BE2C (cell line): ENCODE measurements at regions not wholly inside any gene's neighbourhood (a gene's known extent, or its start where the extent isn't known, plus 50 kb on each side); places are given as distances from the start of the nearest gene placed in this dataset.

Source experiments
- DNase-seq: peaks from one replicate; pipeline ENCODE4 v3.0.0-alpha.2; 2020
- H3K27me3 ChIP-seq: fragments of 250-450 bp; sonication (Bioruptor Pico); 2 replicates; pipeline ENCODE4 v1.5.1; 2020; ENCODE audit warnings: mild to moderate bottlenecking
- H3K36me3 ChIP-seq: fragments of 250-450 bp; sonication (Bioruptor Pico); 2 replicates; pipeline ENCODE4 v1.5.1; 2020; ENCODE audit warnings: mild to moderate bottlenecking
- H3K4me1 ChIP-seq: fragments of 250-450 bp; sonication (Bioruptor Pico); 2 replicates; pipeline ENCODE4 v1.5.1; 2020
- H3K4me3 ChIP-seq: 2 replicates; pipeline ENCODE4 v1.5.1; 2011; ENCODE audit warnings: low read depth, low read length
- H3K9me3 ChIP-seq: fragments of 250-450 bp; sonication (Bioruptor Pico); 2 replicates; pipeline ENCODE4 v1.5.1; 2020
- TF ChIP-seq, protein P1 (sequence below): IDR thresholded peaks from 2 replicates; pipeline ENCODE4 v1.5.1; 2012; ENCODE audit warnings: mild to moderate bottlenecking, low read depth, low read length

GRCh38 chr6:11899645-11900044 lies 112.5 kb upstream of the HIVEP1 start:
- Histone ChIP-seq H3K4me1 (no peaks in the 10 kb centered on the region), H3K36me3 (no peaks in the 10 kb centered on the region), H3K4me3 (no peak overlapping the region), H3K27me3 (no peaks in the 10 kb centered on the region), H3K9me3 (no peaks in the 10 kb centered on the region)
- TF ChIP-seq, protein P1, sequence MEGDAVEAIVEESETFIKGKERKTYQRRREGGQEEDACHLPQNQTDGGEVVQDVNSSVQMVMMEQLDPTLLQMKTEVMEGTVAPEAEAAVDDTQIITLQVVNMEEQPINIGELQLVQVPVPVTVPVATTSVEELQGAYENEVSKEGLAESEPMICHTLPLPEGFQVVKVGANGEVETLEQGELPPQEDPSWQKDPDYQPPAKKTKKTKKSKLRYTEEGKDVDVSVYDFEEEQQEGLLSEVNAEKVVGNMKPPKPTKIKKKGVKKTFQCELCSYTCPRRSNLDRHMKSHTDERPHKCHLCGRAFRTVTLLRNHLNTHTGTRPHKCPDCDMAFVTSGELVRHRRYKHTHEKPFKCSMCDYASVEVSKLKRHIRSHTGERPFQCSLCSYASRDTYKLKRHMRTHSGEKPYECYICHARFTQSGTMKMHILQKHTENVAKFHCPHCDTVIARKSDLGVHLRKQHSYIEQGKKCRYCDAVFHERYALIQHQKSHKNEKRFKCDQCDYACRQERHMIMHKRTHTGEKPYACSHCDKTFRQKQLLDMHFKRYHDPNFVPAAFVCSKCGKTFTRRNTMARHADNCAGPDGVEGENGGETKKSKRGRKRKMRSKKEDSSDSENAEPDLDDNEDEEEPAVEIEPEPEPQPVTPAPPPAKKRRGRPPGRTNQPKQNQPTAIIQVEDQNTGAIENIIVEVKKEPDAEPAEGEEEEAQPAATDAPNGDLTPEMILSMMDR = no peak
- no peak for DNase-seq

- Histone ChIP-seq H3K36me3 (no peaks in the 10 kb centered on the region), H3K4me1 (no peaks in the 10 kb centered on the region), H3K9me3 (no peaks in the 10 kb centered on the region), H3K4me3 (no peak overlapping the region), H3K27me3 (no peaks in the 10 kb centered on the region)
- no peak for DNase-seq
- TF ChIP-seq, protein P1 = no peak
Observed at GRCh38 chr6:11894212-11894611, 115.6 kb upstream of the ADTRP start.

DNA sequence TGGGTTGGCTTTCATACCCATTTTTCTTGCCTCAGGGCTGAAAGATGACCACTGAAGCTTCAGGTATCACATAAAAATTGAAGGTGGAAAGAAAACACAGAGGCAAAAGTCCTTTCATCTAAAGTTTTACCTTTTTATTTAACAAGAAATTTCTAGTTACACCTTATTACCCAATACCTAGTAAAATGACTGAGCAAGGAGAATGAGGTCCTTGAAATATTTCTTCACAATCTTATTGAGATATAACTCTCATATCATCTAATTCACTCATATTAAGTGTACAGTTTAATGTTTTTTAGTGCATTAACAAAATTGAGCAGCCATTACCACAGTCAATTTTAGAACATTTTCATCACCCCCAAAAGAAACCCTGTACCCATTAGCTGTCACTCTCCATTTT lies 112.9 kb upstream of the ADTRP start:
- TF ChIP-seq, protein P1 = no peak
- no peaks in the 10 kb centered on the region for H3K36me3 ChIP-seq
- H3K9me3 ChIP-seq = no peaks in the 10 kb centered on the region
- H3K4me1 ChIP-seq = no peaks in the 10 kb centered on the region
- DNase-seq = no peak
- H3K4me3 ChIP-seq = no peak overlapping the region
- H3K27me3 ChIP-seq = no peaks in the 10 kb centered on the region

GRCh38 chr6:11890849-11891248 lies 112.2 kb upstream of the ADTRP start:
- Histone ChIP-seq H3K9me3 (no peaks in the 10 kb centered on the region), H3K27me3 (no peaks in the 10 kb centered on the region), H3K4me3 (no peak overlapping the region), H3K36me3 (no peaks in the 10 kb centered on the region), H3K4me1 (no peaks in the 10 kb centered on the region)
- no peak for DNase-seq
- TF ChIP-seq, protein P1 = no peak

GRCh38 chr6:11890209-11890608 lies 111.6 kb upstream of the ADTRP start:
- no peak for DNase-seq
- TF ChIP-seq, protein P1 = no peak
- H3K4me1 ChIP-seq = no peaks in the 10 kb centered on the region
- no peaks in the 10 kb centered on the region for H3K36me3 ChIP-seq
- no peaks in the 10 kb centered on the region for H3K9me3 ChIP-seq
- H3K27me3 ChIP-seq = no peaks in the 10 kb centered on the region
- H3K4me3 ChIP-seq = no peak overlapping the region

DNA sequence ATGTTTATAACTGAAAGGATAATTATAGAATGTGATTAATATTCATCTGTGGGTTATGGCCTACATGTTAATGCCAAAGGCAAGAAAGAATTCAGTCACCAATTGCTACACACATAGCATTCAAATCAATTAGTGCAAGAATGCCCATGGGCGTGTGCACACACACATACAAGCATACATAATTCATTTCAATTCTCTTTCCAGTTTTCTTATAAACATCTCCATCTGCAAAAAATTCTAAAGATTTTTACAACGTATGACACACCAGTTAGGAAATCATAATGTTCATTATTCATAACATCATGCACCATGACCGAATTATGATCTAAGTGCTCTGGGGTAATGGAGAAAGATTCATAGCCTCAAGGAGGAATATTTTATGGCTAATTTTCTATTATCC lies 111.0 kb upstream of the ADTRP start:
- DNase-seq = no peak
- H3K27me3 ChIP-seq = no peaks in the 10 kb centered on the region
- H3K4me3 ChIP-seq = no peak overlapping the region
- H3K4me1 ChIP-seq = no peaks in the 10 kb centered on the region
- no peaks in the 10 kb centered on the region for H3K9me3 ChIP-seq
- H3K36me3 ChIP-seq = no peaks in the 10 kb centered on the region
- TF ChIP-seq, protein P1 = no peak
